ENCODE measurements at regions not wholly inside any gene's neighbourhood (a gene's known extent, or its start where the extent isn't known, plus 50 kb on each side); places are given as distances from the start of the nearest gene placed in this dataset.

DNA sequence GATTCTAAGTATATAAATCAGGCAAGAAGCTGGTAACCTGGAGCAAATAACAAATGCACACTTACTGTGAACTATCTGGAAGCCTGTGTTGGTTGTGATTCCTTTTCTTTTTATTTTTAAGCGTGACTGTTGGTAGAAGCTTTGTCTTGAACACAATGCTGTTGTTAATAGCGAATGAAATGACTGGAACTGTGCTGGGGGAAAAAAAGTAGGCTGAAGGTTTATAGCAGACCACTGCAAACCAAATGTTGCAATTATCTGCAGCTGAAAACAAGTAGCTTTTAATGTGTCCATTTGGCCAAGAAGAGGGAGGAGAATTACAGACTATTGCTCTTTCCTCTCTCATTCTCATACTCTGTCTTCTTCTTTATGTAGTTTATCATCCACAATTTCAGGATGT lies 184.5 kb upstream of the DNAJC19 start:
- no peak for TF ChIP-seq POLR2A (IDR thresholded peaks at IDR 0.05; ENCODE audit: low read length)
- no peak for TF ChIP-seq GATA1 (IDR thresholded peaks at IDR 0.05; ENCODE audit: low read depth, low read length)
